ENCODE measurements at regions not wholly inside any gene's neighbourhood (a gene's known extent, or its start where the extent isn't known, plus 50 kb on each side); places are given as distances from the start of the nearest gene placed in this dataset.
"Not testable (repeated sequence)": the region's sequence is repeated elsewhere in the genome, so short reads cannot be mapped to it uniquely, and the experiment has no call there.

GRCh38 chr3:101950510-101950909 lies 101.2 kb downstream of the NFKBIZ start:
- no peak for DNase-seq (ENCODE audit: low spot score)

GRCh38 chr3:101950985-101951733 lies 101.8 kb downstream of the NFKBIZ start:
- DNase-seq (ENCODE audit: low spot score): no peak

- no peak for DNase-seq (ENCODE audit: low spot score)
Observed at GRCh38 chr3:101954361-101954760, 105.0 kb downstream of the NFKBIZ start.

GRCh38 chr3:101954936-101955335 lies 105.6 kb downstream of the NFKBIZ start:
- DNase-seq (ENCODE audit: low spot score): no peak

GRCh38 chr3:101962055-101962454 lies 112.7 kb downstream of the NFKBIZ start:
- no peak for DNase-seq (ENCODE audit: low spot score)

GRCh38 chr3:101963902-101964362 lies 114.6 kb downstream of the NFKBIZ start:
- no peak for DNase-seq (ENCODE audit: low spot score)

- DNase-seq (ENCODE audit: low spot score): no peak
Observed at GRCh38 chr3:101964861-101965260, 115.5 kb downstream of the NFKBIZ start.

- DNase-seq (ENCODE audit: low spot score): no peak
Observed at GRCh38 chr3:101966226-101966625, 116.9 kb downstream of the NFKBIZ start.

GRCh38 chr3:101970212-101970611 lies 120.9 kb downstream of the NFKBIZ start:
- no peak for DNase-seq (ENCODE audit: low spot score)

GRCh38 chr3:101970905-101971304 lies 121.6 kb downstream of the NFKBIZ start:
- no peak for DNase-seq (ENCODE audit: low spot score)

- no peak for DNase-seq (ENCODE audit: low spot score)
Observed at GRCh38 chr3:101972430-101973162, 123.3 kb downstream of the NFKBIZ start.

- no peak for DNase-seq (ENCODE audit: low spot score)
Observed at GRCh38 chr3:101973163-101973505, 123.8 kb downstream of the NFKBIZ start.

- DNase-seq (ENCODE audit: low spot score): not testable (repeated sequence)
Observed at GRCh38 chr3:101975415-101975814, 126.1 kb downstream of the NFKBIZ start.

- no peak for DNase-seq (ENCODE audit: low spot score)
Observed at GRCh38 chr3:101976473-101976872, 127.2 kb downstream of the NFKBIZ start.

- no peak for DNase-seq (ENCODE audit: low spot score)
Observed at GRCh38 chr3:101978348-101978747, 129.0 kb downstream of the NFKBIZ start.

- DNase-seq (ENCODE audit: low spot score): no peak
Observed at GRCh38 chr3:101979033-101979432, 129.7 kb downstream of the NFKBIZ start.

- no peak for DNase-seq (ENCODE audit: low spot score)
Observed at GRCh38 chr3:101984356-101984755, 135.0 kb downstream of the NFKBIZ start.

- no peak for DNase-seq (ENCODE audit: low spot score)
Observed at GRCh38 chr3:101988596-101988995, 139.3 kb downstream of the NFKBIZ start.

GRCh38 chr3:101989578-101990200 lies 140.4 kb downstream of the NFKBIZ start:
- no peak for DNase-seq (ENCODE audit: low spot score)

GRCh38 chr3:101992863-101993262 lies 143.5 kb downstream of the NFKBIZ start:
- DNase-seq (ENCODE audit: low spot score): no peak

- no peak for DNase-seq (ENCODE audit: low spot score)
Observed at GRCh38 chr3:101994386-101994785, 145.1 kb downstream of the NFKBIZ start.

- no peak for DNase-seq (ENCODE audit: low spot score)
Observed at GRCh38 chr3:101995371-101996046, 146.2 kb downstream of the NFKBIZ start.

Data from hematopoietic multipotent progenitor cell treated with erythropoietin and hydrocortisone succinate and interleukin-3 and kit ligand, for 15 days (in vitro differentiated cells).